NOMO-1 treated with dmso at 0.1 percent for 144 hours (cell line): ENCODE measurements at regions not wholly inside any gene's neighbourhood (a gene's known extent, or its start where the extent isn't known, plus 50 kb on each side); places are given as distances from the start of the nearest gene placed in this dataset.
"Not testable (repeated sequence)": the region's sequence is repeated elsewhere in the genome, so short reads cannot be mapped to it uniquely, and the experiment has no call there.

Experiments
- DNase-seq: peaks from one replicate; lab custom pipeline; 2025; ENCODE audit not compliant: unreplicated experiment; lab: John Stamatoyannopoulos, UW

DNA sequence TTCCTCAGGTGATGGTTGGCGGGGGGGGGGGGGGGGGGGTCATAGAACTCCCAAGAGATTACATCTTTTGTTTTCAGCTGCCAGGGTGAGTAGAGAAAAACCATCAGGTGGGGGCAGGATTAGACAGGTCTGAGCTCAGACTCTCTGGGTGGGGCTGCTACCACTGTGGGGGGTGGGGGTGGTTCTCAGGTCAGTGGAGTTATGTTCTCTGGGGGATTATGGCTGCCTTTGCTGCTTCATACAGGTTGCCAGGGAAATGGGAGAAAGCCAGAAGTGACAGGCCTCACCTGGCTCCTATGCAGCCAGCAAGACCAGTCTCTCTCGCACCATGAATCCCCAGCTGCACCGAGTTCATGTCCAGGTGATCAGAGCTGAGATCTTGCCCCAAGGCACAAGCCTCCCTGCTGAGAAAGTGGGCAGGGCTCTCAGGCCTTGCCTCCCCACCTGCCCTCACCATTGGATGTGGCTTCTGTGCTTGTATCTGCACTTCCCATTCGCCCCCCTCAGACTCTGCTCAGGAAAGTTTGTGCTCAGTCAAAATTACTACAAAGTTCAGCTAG is 828.1 kb downstream of the MCTP2 start:
- DNase-seq = no peak

- no peak for DNase-seq
These were observed 837.5 kb downstream of the MCTP2 start for GRCh38 chr15:95068701-95069521.

- no peak for DNase-seq
These were observed 844.7 kb downstream of the MCTP2 start for GRCh38 chr15:95075792-95076677.

DNA sequence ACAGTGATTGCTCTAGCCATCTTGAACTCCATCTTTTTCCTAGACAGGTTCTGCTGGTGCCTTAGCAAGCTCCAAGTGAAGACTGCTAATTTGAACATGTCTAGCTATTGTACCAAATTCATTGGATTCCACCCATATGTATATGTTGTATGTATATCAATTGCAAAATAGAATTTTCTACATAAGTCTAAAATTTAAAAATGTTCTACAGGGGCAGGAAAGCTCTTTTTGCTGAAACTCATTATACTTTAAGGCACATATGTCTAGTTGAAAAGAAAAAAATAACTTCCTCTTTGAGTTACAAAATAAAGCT is 845.3 kb downstream of the MCTP2 start:
- no peak for DNase-seq

DNA sequence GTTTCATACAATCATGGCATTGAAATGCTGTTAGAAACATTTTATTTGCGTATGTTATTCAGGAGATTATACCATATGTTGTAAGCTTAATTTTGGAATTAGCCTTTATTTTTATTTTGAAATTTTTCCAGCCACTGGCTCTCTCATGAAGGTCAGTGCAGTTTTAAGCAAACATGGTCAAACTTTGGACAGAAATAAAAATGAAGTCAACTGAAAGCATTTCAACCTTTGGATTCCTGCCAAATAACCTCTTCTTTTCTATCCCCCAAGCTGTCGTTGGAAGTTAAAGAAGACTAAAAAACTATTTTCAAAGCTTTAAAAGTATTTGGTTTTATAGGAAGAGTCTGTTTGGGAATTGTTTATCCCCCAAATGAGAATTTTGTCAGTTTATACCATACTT is 846.6 kb downstream of the MCTP2 start:
- DNase-seq = no peak

DNA sequence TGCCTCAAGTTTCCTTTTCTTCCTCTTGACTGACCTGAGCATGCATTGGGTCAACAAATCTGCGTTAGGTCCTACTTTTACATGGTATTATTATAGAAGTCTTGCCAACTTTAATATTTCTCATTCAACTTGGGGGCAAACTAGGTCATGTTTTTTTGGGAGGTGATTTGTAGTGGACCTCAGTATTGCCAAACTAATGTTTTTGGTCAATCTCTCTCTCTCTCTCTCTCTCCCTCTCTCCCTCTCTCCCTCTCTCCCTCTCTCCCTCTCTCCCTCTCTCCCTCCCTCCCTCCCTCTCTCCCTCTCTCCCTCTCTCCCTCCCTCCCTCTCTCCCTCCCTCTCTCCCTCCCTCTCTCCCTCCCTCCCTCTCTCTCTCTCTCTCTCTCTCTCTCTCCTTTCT is 848.9 kb downstream of the MCTP2 start:
- DNase-seq = not testable (repeated sequence)

GRCh38 chr15:95085056-95085455 is 853.7 kb downstream of the MCTP2 start:
- DNase-seq = no peak

- DNase-seq = no peak
These were observed 855.3 kb downstream of the MCTP2 start for GRCh38 chr15:95086531-95087252.

GRCh38 chr15:95087253-95087609 is 855.9 kb downstream of the MCTP2 start:
- DNase-seq = no peak

DNA sequence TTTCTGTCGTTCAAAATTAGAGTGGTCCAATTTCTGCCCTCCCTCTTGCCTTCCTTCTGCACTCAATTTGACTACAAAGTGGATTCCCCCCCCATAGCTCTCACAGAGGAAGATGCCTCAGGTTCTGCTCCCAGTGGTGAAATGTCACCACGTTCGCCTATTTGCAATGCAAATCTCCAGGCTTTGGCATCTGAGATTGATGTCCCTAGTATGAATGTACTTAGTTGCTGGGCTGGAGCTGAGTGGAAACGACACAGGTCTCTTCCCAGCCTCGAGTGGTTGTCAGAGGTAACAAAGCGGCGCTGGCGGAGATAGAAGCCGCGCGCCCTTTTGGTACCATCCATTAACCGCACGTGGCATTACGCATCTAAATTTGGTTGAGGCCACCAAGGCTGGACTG is 860.1 kb downstream of the MCTP2 start:
- no peak for DNase-seq

DNA sequence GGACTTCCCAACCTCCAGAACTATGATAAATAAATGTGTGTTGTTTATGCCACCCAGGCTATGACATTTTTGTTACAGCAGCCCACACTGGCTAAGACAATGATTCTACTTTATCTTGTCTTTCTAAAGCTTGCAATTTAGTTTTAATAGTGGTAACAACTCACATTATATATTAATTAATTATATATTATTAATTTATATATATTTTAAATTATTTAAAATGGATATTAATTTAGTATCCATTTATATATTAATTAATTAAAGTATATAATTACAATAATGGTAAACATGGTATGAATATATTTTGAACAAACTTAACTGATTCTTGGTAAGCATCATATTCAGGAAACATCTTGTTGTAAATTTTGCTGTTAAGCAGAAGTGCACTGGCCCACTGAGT is 863.9 kb downstream of the MCTP2 start:
- DNase-seq = no peak

DNA sequence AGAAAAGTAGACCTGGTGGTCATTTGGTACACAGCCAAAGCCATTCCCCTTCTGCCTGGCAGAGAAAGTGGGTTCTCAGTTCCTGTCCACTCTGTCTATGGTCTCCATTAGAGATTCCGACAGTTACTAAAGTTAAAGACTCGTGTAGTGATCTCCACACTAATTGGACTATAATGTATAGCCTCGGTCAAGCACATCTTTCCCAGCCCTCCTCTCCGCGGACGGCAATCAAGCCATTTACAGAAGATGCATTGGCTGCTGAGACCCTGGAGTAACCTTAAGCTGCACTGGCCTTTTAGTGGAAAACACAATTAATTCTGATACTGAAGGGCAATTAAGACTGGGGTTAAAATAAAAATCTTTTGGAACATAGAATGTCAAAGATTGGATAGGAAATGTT is 865.3 kb downstream of the MCTP2 start:
- no peak for DNase-seq

- DNase-seq = no peak
These were observed 866.0 kb downstream of the MCTP2 start for GRCh38 chr15:95097361-95097760.

GRCh38 chr15:95105229-95105628 is 873.9 kb downstream of the MCTP2 start:
- DNase-seq = no peak

DNA sequence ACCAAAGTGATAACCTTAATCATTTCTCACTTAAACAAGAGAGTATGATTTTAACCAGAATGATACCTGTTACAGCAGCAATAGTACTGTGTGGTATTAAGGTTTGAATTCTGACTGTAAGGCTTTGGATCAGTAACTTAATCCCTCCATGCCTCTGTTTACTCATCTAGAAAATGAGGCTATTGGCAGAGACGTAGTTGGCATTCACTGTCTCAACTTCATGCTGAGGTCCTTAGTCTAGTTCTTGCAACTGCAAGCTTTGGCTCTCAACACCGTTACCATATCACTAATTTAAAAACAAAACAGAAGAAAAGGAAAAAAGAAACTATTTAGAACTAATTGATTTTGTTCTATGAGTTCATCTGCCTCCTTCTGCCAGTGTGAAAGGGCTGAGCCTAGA is 875.4 kb downstream of the MCTP2 start:
- no peak for DNase-seq

GRCh38 chr15:95108673-95109072 is 877.3 kb downstream of the MCTP2 start:
- DNase-seq = no peak

DNA sequence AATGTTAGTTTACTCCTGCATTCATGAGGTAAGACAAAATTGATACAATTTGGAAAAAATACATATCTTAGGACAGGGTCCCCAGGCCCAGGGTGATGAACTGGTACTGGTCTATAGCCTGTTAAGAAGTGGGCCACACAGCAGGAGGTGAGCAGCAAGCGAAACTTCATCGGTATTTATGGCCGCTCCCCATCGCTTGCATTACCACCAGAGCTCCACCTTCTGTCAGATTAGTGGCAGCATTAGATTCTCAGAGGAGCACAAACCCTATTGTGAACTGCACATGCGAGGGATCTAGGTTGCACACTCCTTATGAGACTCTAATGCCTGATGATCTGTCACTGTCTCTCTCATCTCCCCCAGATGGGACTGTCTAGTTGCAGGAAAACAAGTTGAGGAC is 880.6 kb downstream of the MCTP2 start:
- DNase-seq = no peak

DNA sequence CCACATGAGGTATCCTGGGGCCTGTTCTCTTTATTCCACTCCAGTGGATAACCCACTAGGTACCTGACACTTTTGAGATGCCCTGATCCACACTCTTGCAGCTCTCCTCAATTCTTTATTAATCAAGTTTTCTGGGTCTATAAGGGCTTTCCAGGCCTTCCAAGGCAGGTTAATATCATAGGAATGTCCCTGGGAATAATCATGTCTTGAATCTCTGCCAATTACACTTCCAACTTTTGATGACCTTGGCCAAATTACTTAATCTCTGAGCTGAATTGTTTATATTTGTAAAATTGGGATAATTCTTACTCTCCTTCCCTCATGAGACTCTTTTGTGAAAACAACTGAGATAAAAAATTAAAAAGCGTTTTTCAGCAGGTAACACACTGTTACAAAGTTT is 881.7 kb downstream of the MCTP2 start:
- no peak for DNase-seq

DNA sequence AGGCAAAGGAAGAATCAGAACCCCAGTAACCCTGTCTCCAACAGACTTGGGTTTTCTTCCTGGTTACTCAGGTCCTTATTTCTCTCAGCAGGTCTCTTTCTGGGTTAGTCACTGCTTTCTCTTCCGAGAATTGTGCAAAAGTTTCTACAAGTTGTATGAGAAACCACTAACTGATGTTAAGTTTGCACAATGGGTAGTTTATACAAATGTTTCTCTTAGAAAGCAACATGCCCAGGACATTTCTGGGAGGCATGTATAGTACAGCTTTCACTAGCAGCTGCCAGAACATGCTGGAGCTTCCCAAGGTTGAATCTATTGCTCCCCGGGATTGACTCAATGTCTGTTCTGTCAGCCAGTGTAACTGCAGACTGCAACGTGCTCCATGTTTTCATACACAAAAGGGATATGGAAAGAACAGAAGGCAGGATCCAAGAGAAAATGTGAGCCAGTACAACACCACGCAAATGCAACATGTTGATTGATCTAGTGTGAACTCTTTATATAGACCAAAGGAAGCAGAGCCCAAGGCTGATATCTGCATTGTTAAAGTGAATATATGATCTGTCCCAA is 887.8 kb downstream of the MCTP2 start:
- DNase-seq = no peak

GRCh38 chr15:95120595-95120994 is 889.2 kb downstream of the MCTP2 start:
- DNase-seq = no peak

GRCh38 chr15:95121191-95121590 is 889.8 kb downstream of the MCTP2 start:
- no peak for DNase-seq
